ENCODE measurements at regions not wholly inside any gene's neighbourhood (a gene's known extent, or its start where the extent isn't known, plus 50 kb on each side); places are given as distances from the start of the nearest gene placed in this dataset.

- intact Hi-C loops (cut with DNase I; ENCODE audit: low total_unique reads) = no loop called here
- no peak for DNase-seq (ENCODE audit: low spot score in 2 of 2)
- no peak overlapping the region for H3K4me3 ChIP-seq (ENCODE audit: low read depth, poor library complexity, severe bottlenecking)
- TF ChIP-seq, protein P1, sequence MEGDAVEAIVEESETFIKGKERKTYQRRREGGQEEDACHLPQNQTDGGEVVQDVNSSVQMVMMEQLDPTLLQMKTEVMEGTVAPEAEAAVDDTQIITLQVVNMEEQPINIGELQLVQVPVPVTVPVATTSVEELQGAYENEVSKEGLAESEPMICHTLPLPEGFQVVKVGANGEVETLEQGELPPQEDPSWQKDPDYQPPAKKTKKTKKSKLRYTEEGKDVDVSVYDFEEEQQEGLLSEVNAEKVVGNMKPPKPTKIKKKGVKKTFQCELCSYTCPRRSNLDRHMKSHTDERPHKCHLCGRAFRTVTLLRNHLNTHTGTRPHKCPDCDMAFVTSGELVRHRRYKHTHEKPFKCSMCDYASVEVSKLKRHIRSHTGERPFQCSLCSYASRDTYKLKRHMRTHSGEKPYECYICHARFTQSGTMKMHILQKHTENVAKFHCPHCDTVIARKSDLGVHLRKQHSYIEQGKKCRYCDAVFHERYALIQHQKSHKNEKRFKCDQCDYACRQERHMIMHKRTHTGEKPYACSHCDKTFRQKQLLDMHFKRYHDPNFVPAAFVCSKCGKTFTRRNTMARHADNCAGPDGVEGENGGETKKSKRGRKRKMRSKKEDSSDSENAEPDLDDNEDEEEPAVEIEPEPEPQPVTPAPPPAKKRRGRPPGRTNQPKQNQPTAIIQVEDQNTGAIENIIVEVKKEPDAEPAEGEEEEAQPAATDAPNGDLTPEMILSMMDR (IDR thresholded peaks at IDR 0.05) = no peak
- TF ChIP-seq POLR2A (IDR thresholded peaks at IDR 0.05) = no peak
- WGBS, 2 donors = 83 to 89% methylated on average over 2 of the region's 2 CpGs
These were observed 457.2 kb downstream of the AJAP1 start for GRCh38 chr1:5111581-5111980.

DNA sequence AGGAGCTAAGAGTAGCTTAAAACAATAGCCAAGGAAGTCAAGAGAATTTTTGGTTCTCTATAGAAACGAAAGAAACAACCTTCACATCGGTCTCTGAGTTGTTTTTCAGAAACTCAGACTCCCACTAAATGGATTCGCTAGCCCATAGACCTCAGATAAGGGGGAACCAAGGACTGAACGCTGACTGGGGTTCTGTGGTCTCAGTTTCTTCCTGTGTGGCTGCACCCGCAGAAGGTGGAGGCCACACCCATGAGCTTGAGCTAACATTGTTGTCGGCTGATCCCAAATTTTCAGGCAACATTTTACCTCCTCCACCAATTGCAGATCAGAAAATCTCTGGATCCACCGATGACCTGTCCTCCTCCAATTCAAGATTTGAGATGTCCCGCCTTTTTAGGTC is 456.1 kb downstream of the AJAP1 start:
- intact Hi-C loops (cut with DNase I; ENCODE audit: low total_unique reads) = no loop called here
- DNase-seq (ENCODE audit: low spot score in 2 of 2) = no peak
- H3K4me3 ChIP-seq (ENCODE audit: low read depth, poor library complexity, severe bottlenecking) = no peak overlapping the region
- TF ChIP-seq, protein P1 (IDR thresholded peaks at IDR 0.05) = no peak
- TF ChIP-seq POLR2A (IDR thresholded peaks at IDR 0.05) = no peak
- 77 to 84% methylated on average over 8 of the region's 8 CpGs for WGBS, 2 donors

- no peak for DNase-seq (ENCODE audit: low spot score in 2 of 2)
- intact Hi-C loops (cut with DNase I; ENCODE audit: low total_unique reads) = no loop called here
- no peak overlapping the region for H3K4me3 ChIP-seq (ENCODE audit: low read depth, poor library complexity, severe bottlenecking)
- TF ChIP-seq POLR2A (IDR thresholded peaks at IDR 0.05) = no peak
- TF ChIP-seq, protein P1 (IDR thresholded peaks at IDR 0.05) = no peak
- 70 to 82% methylated on average over 11 of the region's 11 CpGs for WGBS, 2 donors
These were observed 455.2 kb downstream of the AJAP1 start for GRCh38 chr1:5109633-5110032.

DNA sequence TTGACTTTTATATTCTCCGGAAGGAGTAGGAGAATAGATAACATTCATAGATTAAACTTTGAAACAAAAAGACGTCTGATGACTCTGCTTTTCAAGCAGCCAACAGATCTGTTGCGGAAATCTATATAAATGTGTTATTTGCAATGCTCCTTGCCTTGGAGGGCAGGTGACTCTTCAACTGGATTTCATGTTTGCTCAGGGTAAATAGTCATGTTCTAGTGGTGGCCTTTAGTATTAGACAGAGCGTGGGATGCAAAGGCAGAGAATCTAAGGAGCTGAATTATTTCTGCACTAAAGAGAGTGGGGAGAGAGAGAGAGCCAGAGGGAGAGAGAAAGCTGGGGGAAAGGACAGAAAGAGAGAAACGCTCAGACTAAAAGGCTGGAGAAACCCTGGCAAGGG is 454.3 kb downstream of the AJAP1 start:
- H3K4me3 ChIP-seq (ENCODE audit: low read depth, poor library complexity, severe bottlenecking) = no peak overlapping the region
- no peak for TF ChIP-seq POLR2A (IDR thresholded peaks at IDR 0.05)
- TF ChIP-seq, protein P1 (IDR thresholded peaks at IDR 0.05) = no peak
- intact Hi-C loops (cut with DNase I; ENCODE audit: low total_unique reads) = no loop called here
- no peak for DNase-seq (ENCODE audit: low spot score in 2 of 2)
- 72 to 75% methylated on average over 5 of the region's 5 CpGs for WGBS, 2 donors

DNA sequence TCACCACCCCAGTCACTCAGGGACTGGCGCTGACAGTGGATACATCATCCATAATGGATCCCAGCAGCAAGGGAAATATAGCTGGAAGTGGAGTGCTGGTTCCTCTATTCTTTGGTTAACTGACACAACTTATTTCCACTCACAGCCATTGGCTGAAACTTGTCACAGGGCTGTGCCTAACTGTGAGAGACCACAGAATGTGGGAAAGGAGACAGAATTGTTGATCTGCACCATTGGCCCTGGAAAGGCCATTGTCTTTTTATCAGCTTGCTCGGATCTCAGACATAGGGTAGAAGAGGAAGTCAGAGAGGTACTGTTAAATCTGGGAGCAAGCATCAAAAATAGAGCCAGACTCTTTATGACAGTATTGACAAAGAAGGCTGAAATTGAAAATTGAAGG is 451.3 kb downstream of the AJAP1 start:
- DNase-seq (ENCODE audit: low spot score in 2 of 2) = no peak
- WGBS, 2 donors = 68 to 69% methylated on average over 2 of the region's 2 CpGs
- H3K4me3 ChIP-seq (ENCODE audit: low read depth, poor library complexity, severe bottlenecking) = no peak overlapping the region
- intact Hi-C loops (cut with DNase I; ENCODE audit: low total_unique reads) = no loop called here
- no peak for TF ChIP-seq POLR2A (IDR thresholded peaks at IDR 0.05)
- TF ChIP-seq, protein P1 (IDR thresholded peaks at IDR 0.05) = no peak

GRCh38 chr1:5099558-5099957 is 445.1 kb downstream of the AJAP1 start:
- intact Hi-C loops (cut with DNase I; ENCODE audit: low total_unique reads) = no loop called here
- TF ChIP-seq, protein P1 (IDR thresholded peaks at IDR 0.05) = no peak
- TF ChIP-seq POLR2A (IDR thresholded peaks at IDR 0.05) = no peak
- 28 to 38% methylated on average over 2 of the region's 2 CpGs for WGBS, 2 donors
- H3K4me3 ChIP-seq (ENCODE audit: low read depth, poor library complexity, severe bottlenecking) = no peak overlapping the region
- no peak for DNase-seq (ENCODE audit: low spot score in 2 of 2)

All from lower leg skin (tissue), 4 donors.